Mucosa of rectum (tissue), 2 donors: ENCODE measurements at regions not wholly inside any gene's neighbourhood (a gene's known extent, or its start where the extent isn't known, plus 50 kb on each side); places are given as distances from the start of the nearest gene placed in this dataset.

Source experiments
- H3K27ac ChIP-seq, 2 donors: one replicate each; pipeline ENCODE4 v1.7.0; 2013; ENCODE audit warnings: inconsistent platforms in 2 of 2, low read depth in 2 of 2, low read length in 2 of 2
- H3K27me3 ChIP-seq, 2 donors: one replicate each; pipeline ENCODE4 v1.7.0; 2013; ENCODE audit warnings: low read length in 2 of 2; ENCODE audit not compliant: control insufficient read depth in 2 of 2, insufficient read depth in 2 of 2
- H3K36me3 ChIP-seq, 2 donors: one replicate each; pipeline ENCODE4 v1.7.0; 2013; ENCODE audit warnings: low read length in 2 of 2; ENCODE audit not compliant: control insufficient read depth in 2 of 2, insufficient read depth in 2 of 2
- H3K4me1 ChIP-seq, 2 donors: one replicate each; pipeline ENCODE4 v1.7.0; 2013; ENCODE audit warnings: low read length in 2 of 2, mild to moderate bottlenecking in 1 of 2; ENCODE audit not compliant: control insufficient read depth in 2 of 2, insufficient read depth in 2 of 2
- H3K4me3 ChIP-seq, 2 donors: one replicate each; pipeline ENCODE4 v1.7.0; 2013; ENCODE audit warnings: low read length in 2 of 2
- H3K9ac ChIP-seq, 2 donors: one replicate each; pipeline ENCODE4 v1.7.0; 2013; ENCODE audit warnings: low read length in 2 of 2, low read depth in 1 of 2, mild to moderate bottlenecking in 1 of 2
- H3K9me3 ChIP-seq, 2 donors: one replicate each; pipeline ENCODE4 v1.7.0; 2013; ENCODE audit warnings: low read length in 2 of 2; ENCODE audit not compliant: control insufficient read depth in 2 of 2
- donor health status: healthy.
- donor health status: Normal muscosa, but diverticular disease.

- Histone ChIP-seq H3K36me3 (no peaks in the 10 kb centered on the region), H3K4me3 (no peak overlapping the region), H3K4me1 (no peaks in the 10 kb centered on the region), H3K27me3 (no peaks in the 10 kb centered on the region), H3K9me3 (no peaks in the 10 kb centered on the region), H3K9ac (no peak overlapping the region), H3K27ac (no peak overlapping the region)
Measured at GRCh38 chr10:108097258-108097657, 932.8 kb upstream of the SORCS1 start.

- no peak overlapping the region for H3K4me3 ChIP-seq
- no peaks in the 10 kb centered on the region for H3K36me3 ChIP-seq
- no peaks in the 10 kb centered on the region for H3K9me3 ChIP-seq
- no peaks in the 10 kb centered on the region for H3K4me1 ChIP-seq
- H3K27ac ChIP-seq: no peak overlapping the region
- no peaks in the 10 kb centered on the region for H3K27me3 ChIP-seq
- no peak overlapping the region for H3K9ac ChIP-seq
Measured at GRCh38 chr10:108095932-108096925, 931.7 kb upstream of the SORCS1 start.

- Histone ChIP-seq H3K36me3 (no peaks in the 10 kb centered on the region), H3K27ac (no peak overlapping the region), H3K27me3 (no peaks in the 10 kb centered on the region), H3K4me3 (no peak overlapping the region), H3K9me3 (no peaks in the 10 kb centered on the region), H3K4me1 (no peaks in the 10 kb centered on the region), H3K9ac (no peak overlapping the region)
Measured at GRCh38 chr10:108090476-108091215, 926.1 kb upstream of the SORCS1 start.

GRCh38 chr10:108086502-108086901 lies 922.0 kb upstream of the SORCS1 start:
- no peaks in the 10 kb centered on the region for H3K36me3 ChIP-seq
- no peaks in the 10 kb centered on the region for H3K9me3 ChIP-seq
- H3K4me1 ChIP-seq: no peaks in the 10 kb centered on the region
- no peak overlapping the region for H3K9ac ChIP-seq
- H3K27ac ChIP-seq: no peak overlapping the region
- no peak overlapping the region for H3K4me3 ChIP-seq
- no peaks in the 10 kb centered on the region for H3K27me3 ChIP-seq

GRCh38 chr10:108082596-108082995 lies 918.1 kb upstream of the SORCS1 start:
- H3K27ac ChIP-seq: no peak overlapping the region
- H3K27me3 ChIP-seq: no peaks in the 10 kb centered on the region
- no peak overlapping the region for H3K4me3 ChIP-seq
- no peaks in the 10 kb centered on the region for H3K4me1 ChIP-seq
- H3K9ac ChIP-seq: no peak overlapping the region
- H3K36me3 ChIP-seq: no peaks in the 10 kb centered on the region
- no peaks in the 10 kb centered on the region for H3K9me3 ChIP-seq

GRCh38 chr10:108078263-108078662 lies 913.8 kb upstream of the SORCS1 start:
- no peaks in the 10 kb centered on the region for H3K36me3 ChIP-seq

GRCh38 chr10:108072466-108072865 lies 908.0 kb upstream of the SORCS1 start:
- no peaks in the 10 kb centered on the region for H3K36me3 ChIP-seq
- H3K4me1 ChIP-seq: no peaks in the 10 kb centered on the region
- no peaks in the 10 kb centered on the region for H3K27me3 ChIP-seq
- H3K27ac ChIP-seq: no peak overlapping the region
- H3K9me3 ChIP-seq: no peaks in the 10 kb centered on the region
- H3K4me3 ChIP-seq: no peak overlapping the region
- H3K9ac ChIP-seq: no peak overlapping the region

More at GRCh38 chr10:108078263-108078662, 913.8 kb upstream of the SORCS1 start:
- Histone ChIP-seq H3K27ac (no peak overlapping the region), H3K27me3 (no peaks in the 10 kb centered on the region), H3K4me1 (no peaks in the 10 kb centered on the region), H3K4me3 (no peak overlapping the region), H3K9me3 (no peaks in the 10 kb centered on the region), H3K9ac (no peak overlapping the region)

GRCh38 chr10:108070789-108071188 lies 906.3 kb upstream of the SORCS1 start:
- no peak overlapping the region for H3K27ac ChIP-seq
- no peaks in the 10 kb centered on the region for H3K9me3 ChIP-seq
- H3K36me3 ChIP-seq: no peaks in the 10 kb centered on the region
- no peak overlapping the region for H3K9ac ChIP-seq
- H3K4me1 ChIP-seq: no peaks in the 10 kb centered on the region
- no peaks in the 10 kb centered on the region for H3K27me3 ChIP-seq
- no peak overlapping the region for H3K4me3 ChIP-seq

- Histone ChIP-seq H3K9me3 (no peaks in the 10 kb centered on the region), H3K4me1 (no peaks in the 10 kb centered on the region)
Measured at GRCh38 chr10:108069096-108069495, 904.6 kb upstream of the SORCS1 start.

GRCh38 chr10:108064746-108065260 lies 900.3 kb upstream of the SORCS1 start:
- Histone ChIP-seq H3K27me3 (no peaks in the 10 kb centered on the region), H3K36me3 (no peaks in the 10 kb centered on the region), H3K9me3 (no peaks in the 10 kb centered on the region), H3K9ac (no peak overlapping the region), H3K27ac (no peak overlapping the region), H3K4me3 (no peak overlapping the region), H3K4me1 (no peaks in the 10 kb centered on the region)

More at GRCh38 chr10:108069096-108069495, 904.6 kb upstream of the SORCS1 start:
- Histone ChIP-seq H3K27me3 (no peaks in the 10 kb centered on the region), H3K4me3 (no peak overlapping the region), H3K9ac (no peak overlapping the region), H3K36me3 (no peaks in the 10 kb centered on the region), H3K27ac (no peak overlapping the region)
